Endothelial cell of umbilical vein (primary cell): ENCODE measurements at regions not wholly inside any gene's neighbourhood (a gene's known extent, or its start where the extent isn't known, plus 50 kb on each side); places are given as distances from the start of the nearest gene placed in this dataset.

ENCODE experiments used
- BruUV-seq: library from RNA; stranded (reverse); fragments of 400-500 nt; replicated peaks from 2 replicates; lab custom pipeline; 2021; lab: Mats Ljungman, UMichigan
- CTCF ChIA-PET: fragments of 300-600, 350-600 bp; sonication (Branson Sonifier 250); formaldehyde crosslinking; loops from one replicate; lab custom pipeline; 2021; ENCODE audit warnings: antibody characterized with exemption, inconsistent platforms; lab: Charles Lee
- POLR2A ChIA-PET: fragments of 300-600, 350-600 bp; sonication (Branson Sonifier 250); formaldehyde crosslinking; loops from one replicate; lab custom pipeline; 2021; ENCODE audit warnings: antibody characterized with exemption, inconsistent platforms; lab: Charles Lee
- DNase-seq: peaks from one replicate; pipeline ENCODE4 v3.0.0-alpha.2; 2011; ENCODE audit warnings: low read depth, low spot score
- FAIRE-seq: peaks from 2 replicates; lab custom pipeline; 2011; peaks lifted over from hg19 to GRCh38; lab: Jason Lieb, UNC
- H2AFZ ChIP-seq: 2 replicates; pipeline ENCODE4 v1.6.0; 2012; ENCODE audit warnings: low read depth, low read length, control low read depth, inconsistent platforms
- H3K27ac ChIP-seq: 2 replicates; pipeline ENCODE4 v1.5.1; 2011; ENCODE audit warnings: low read depth, mild to moderate bottlenecking, control low read depth, low read length, moderate library complexity; ENCODE audit not compliant: insufficient read depth
- H3K27me3 ChIP-seq, 2 experiments: 2 replicates each; pipeline versions ENCODE4 v1.6.0 to v1.6.1; 2011; ENCODE audit warnings: low read length in 2 of 2, mixed read lengths in 1 of 2; ENCODE audit not compliant: control insufficient read depth in 2 of 2, insufficient read depth in 2 of 2
- H3K36me3 ChIP-seq, 2 experiments: 2 replicates in 1 of 2; 3 replicates in 1 of 2; pipeline ENCODE4 v1.5.1; 2011; ENCODE audit warnings: low read length in 2 of 2, mild to moderate bottlenecking in 1 of 2, moderate library complexity in 1 of 2; ENCODE audit not compliant: control insufficient read depth in 2 of 2, insufficient read depth in 2 of 2; ENCODE audit errors: extremely low read depth in 1 of 2
- H3K4me1 ChIP-seq: 3 replicates; pipeline ENCODE4 v1.5.1; 2011; ENCODE audit warnings: mild to moderate bottlenecking, low read length; ENCODE audit not compliant: control insufficient read depth, insufficient read depth; ENCODE audit errors: extremely low read depth
- H3K4me2 ChIP-seq: 2 replicates; pipeline ENCODE4 v1.6.1; 2011; ENCODE audit warnings: low read length, control low read depth, mixed read lengths; ENCODE audit not compliant: insufficient read depth
- H3K4me3 ChIP-seq, 3 experiments: fragments of 200-600 bp in 1 of 3; sonication (generic), shearing (Covaris generic) in 1 of 3; replicated peaks in 1 of 3; 2 replicates each; pipeline ENCODE4 v1.5.1; 2011 to 2016; ENCODE audit warnings: control low read depth in 3 of 3, low read length in 3 of 3, mild to moderate bottlenecking in 2 of 3, inconsistent platforms in 1 of 3, low read depth in 1 of 3, moderate library complexity in 1 of 3; ENCODE audit not compliant: insufficient read depth in 1 of 3
- H3K79me2 ChIP-seq: 2 replicates; pipeline ENCODE4 v1.6.0; 2012; ENCODE audit warnings: low read length, inconsistent platforms; ENCODE audit not compliant: control insufficient read depth, insufficient read depth
- H3K9ac ChIP-seq: replicated peaks from 2 replicates; pipeline ENCODE3; 2011; ENCODE audit warnings: low read length, control low read depth; ENCODE audit not compliant: insufficient read depth; ENCODE audit errors: extremely low read depth
- H3K9me1 ChIP-seq: replicated peaks from 3 replicates; pipeline ENCODE4 v1.6.0; 2011; ENCODE audit warnings: mild to moderate bottlenecking, low read length; ENCODE audit not compliant: control insufficient read depth, insufficient read depth; ENCODE audit errors: extremely low read depth
- H3K9me3 ChIP-seq: replicated peaks from 2 replicates; pipeline ENCODE4 v1.5.1; 2012; ENCODE audit warnings: low read length, inconsistent platforms; ENCODE audit not compliant: control insufficient read depth, insufficient read depth
- H4K20me1 ChIP-seq: replicated peaks from 2 replicates; pipeline ENCODE3; 2011; ENCODE audit warnings: mild to moderate bottlenecking, low read length; ENCODE audit not compliant: control insufficient read depth, insufficient read depth; ENCODE audit errors: extremely low read depth
- CTCF ChIP-seq, 2 donors: IDR thresholded peaks; 1 replicate in 1 of 2; 2 replicates in 1 of 2; pipeline ENCODE4 v1.5.1; 2011; ENCODE audit warnings: low read length in 2 of 2, mild to moderate bottlenecking in 2 of 2, moderate library complexity in 2 of 2, control low read depth in 1 of 2, inconsistent platforms in 1 of 2, low read depth in 1 of 2; ENCODE audit not compliant: insufficient read depth in 1 of 2; ENCODE audit errors: extremely low read depth in 1 of 2
- EZH2 ChIP-seq: IDR thresholded peaks from 2 replicates; pipeline ENCODE4 v1.6.1; 2012; ENCODE audit warnings: borderline replicate concordance, low read depth, mild to moderate bottlenecking, moderate library complexity, low read length, inconsistent platforms; ENCODE audit not compliant: severe bottlenecking
- FOS ChIP-seq: IDR thresholded peaks from 2 replicates; pipeline ENCODE4 v1.6.1; 2011; ENCODE audit warnings: mild to moderate bottlenecking, low read length, moderate library complexity, borderline replicate concordance; ENCODE audit not compliant: insufficient read depth
- GATA2 ChIP-seq: IDR thresholded peaks from 2 replicates; pipeline ENCODE4 v1.7.0; 2011; ENCODE audit warnings: low read depth, mild to moderate bottlenecking, moderate library complexity, mixed read lengths, low read length; ENCODE audit not compliant: insufficient read length, insufficient read depth
- JUN ChIP-seq: IDR thresholded peaks from 2 replicates; pipeline ENCODE4 v1.6.1; 2011; ENCODE audit warnings: borderline replicate concordance, low read depth; ENCODE audit not compliant: insufficient read length, insufficient read depth
- MAX ChIP-seq: IDR thresholded peaks from 2 replicates; pipeline ENCODE4 v1.6.1; 2011; ENCODE audit not compliant: insufficient read depth, insufficient read length
- MYC ChIP-seq: IDR thresholded peaks from one replicate; pipeline ENCODE4 v1.6.1; 2011; ENCODE audit warnings: mild to moderate bottlenecking, low read depth, low read length
- POLR2A ChIP-seq: IDR thresholded peaks from 2 replicates; pipeline ENCODE4 v1.6.1; 2012; ENCODE audit warnings: low read depth, mild to moderate bottlenecking, control low read depth, low read length
- POLR2AphosphoS5 ChIP-seq: IDR thresholded peaks from 2 replicates; pipeline ENCODE4 v1.6.1; 2012; ENCODE audit warnings: low read depth, mild to moderate bottlenecking, control low read depth, low read length, moderate library complexity; ENCODE audit not compliant: insufficient read depth
- dilution Hi-C: fragments of 300-500 bp; cut with MboI; formaldehyde crosslinking; loops from one replicate; pipeline ENCODE4 v1.15.0; 2019; ENCODE audit warnings: low sequenced_read_pairs; ENCODE audit not compliant: extremely low pct_ligation_motif_present
- intact Hi-C: fragments of 100-400 bp; cut with micrococcal nuclease; formaldehyde crosslinking; loops from one replicate; pipeline ENCODE4 v1.10.0; 2022

- H3K9me1 ChIP-seq: no peaks in the 10 kb centered on the region
- no peaks in the 10 kb centered on the region for H3K9me3 ChIP-seq
- DNase-seq (no peak), FAIRE-seq (no peak)
- dilution Hi-C loops (no loop called here), intact Hi-C loops (no loop called here)
- TF ChIP-seq GATA2 (no peak), POLR2AphosphoS5 (no peak), MAX (no peak), CTCF (IDR thresholded peaks at IDR 0.05; ENCODE audit: extremely low read depth in 1 of 2, insufficient read depth in 1 of 2, low read depth in 1 of 2, low read length in 2 of 2) (no peak), MYC (no peak), EZH2 (no peak)
- no peak overlapping the region for H3K4me3 ChIP-seq
- CTCF ChIA-PET: no interaction called here
- H4K20me1 ChIP-seq: no peaks in the 10 kb centered on the region
- H3K27me3 ChIP-seq: no peaks in the 10 kb centered on the region
- H3K9ac ChIP-seq: no peak overlapping the region
- POLR2A ChIA-PET: no interaction called here
- no peak overlapping the region for H3K27ac ChIP-seq
- BruUV-seq: no TSS peak
- H3K36me3 ChIP-seq: no peaks in the 10 kb centered on the region
- no peak overlapping the region for H2AFZ ChIP-seq
- H3K4me2 ChIP-seq: no peak overlapping the region
- peaks cover 8% of the 10 kb centered on the region for H3K4me1 ChIP-seq
- H3K79me2 ChIP-seq: no peaks in the 10 kb centered on the region
Measured at GRCh38 chr15:87748483-87748882, 508.1 kb downstream of the NTRK3 start.

DNA sequence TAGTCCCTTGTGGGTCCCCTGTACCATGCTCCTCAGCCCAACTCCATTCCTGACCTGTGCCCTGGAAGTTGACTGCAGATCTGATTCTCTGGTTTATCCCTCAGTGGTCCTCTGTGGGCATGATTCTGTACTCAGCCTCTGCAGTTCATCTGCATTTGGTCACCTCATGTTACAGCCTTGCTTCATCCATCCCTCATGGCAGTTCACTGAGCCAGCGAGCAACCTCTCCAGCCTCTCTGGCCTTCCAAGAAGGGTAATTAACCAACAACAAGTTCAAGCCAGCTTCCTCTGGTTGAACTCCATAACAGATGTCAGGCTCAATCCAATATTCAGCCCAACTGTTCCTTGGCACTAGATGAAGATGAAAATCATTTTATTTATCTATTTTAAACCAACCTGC lies 509.5 kb downstream of the NTRK3 start:
- no peak overlapping the region for H3K9ac ChIP-seq
- H2AFZ ChIP-seq: no peak overlapping the region
- no TSS peak for BruUV-seq
- no peak for FAIRE-seq
- no peaks in the 10 kb centered on the region for H3K36me3 ChIP-seq
- no peak overlapping the region for H3K4me2 ChIP-seq
- peaks cover 4% of the 10 kb centered on the region for H3K4me1 ChIP-seq
- no peak overlapping the region for H3K27ac ChIP-seq
- POLR2A ChIA-PET: no interaction called here
- no peak for TF ChIP-seq GATA2
- TF ChIP-seq FOS: no peak
- TF ChIP-seq JUN: no peak
- TF ChIP-seq CTCF (IDR thresholded peaks at IDR 0.05; ENCODE audit: extremely low read depth in 1 of 2, insufficient read depth in 1 of 2, low read depth in 1 of 2, low read length in 2 of 2): no peak
- TF ChIP-seq POLR2AphosphoS5: no peak
- no peak for TF ChIP-seq MAX
- TF ChIP-seq EZH2: no peak
- TF ChIP-seq MYC: no peak
- TF ChIP-seq POLR2A: no peak
- DNase-seq: no peak
- H3K9me1 ChIP-seq: no peaks in the 10 kb centered on the region
- no peak overlapping the region for H3K4me3 ChIP-seq
- H3K27me3 ChIP-seq: no peaks in the 10 kb centered on the region
- CTCF ChIA-PET: no interaction called here
- intact Hi-C loops (no loop called here), dilution Hi-C loops (no loop called here)
- no peaks in the 10 kb centered on the region for H3K9me3 ChIP-seq
- H4K20me1 ChIP-seq: no peaks in the 10 kb centered on the region
- no peaks in the 10 kb centered on the region for H3K79me2 ChIP-seq
